ENCODE measurements at regions not wholly inside any gene's neighbourhood (a gene's known extent, or its start where the extent isn't known, plus 50 kb on each side); places are given as distances from the start of the nearest gene placed in this dataset.
A peak's percentile ranks its signal among the peaks of the same experiment; 100 is the strongest.

DNA sequence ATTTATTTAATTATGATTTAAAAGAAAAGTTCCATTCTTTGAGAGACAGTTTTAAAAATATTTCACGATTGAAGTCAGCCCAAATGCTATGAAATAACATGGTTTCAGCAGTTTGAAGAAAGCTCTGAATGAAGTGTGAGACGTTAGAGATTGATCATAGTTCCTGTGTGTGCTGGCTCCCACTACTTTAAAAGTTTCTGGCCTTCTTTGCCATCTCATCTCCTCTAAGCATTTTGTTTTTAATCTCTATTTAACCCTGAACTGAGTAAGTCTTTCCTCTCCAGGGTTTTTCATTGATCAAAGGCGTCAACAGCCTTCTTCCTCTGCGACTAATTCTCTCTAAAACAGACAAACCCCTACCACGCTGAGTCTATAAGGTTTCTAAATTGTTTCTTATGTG lies 225.3 kb upstream of the B3GALT2 start:
- no peak overlapping the region for H3K4me3 ChIP-seq (ENCODE audit: control insufficient read depth, low read depth, low read length)
- DNase-seq (ENCODE audit: low read depth), result no peak
- TF ChIP-seq, protein P1, sequence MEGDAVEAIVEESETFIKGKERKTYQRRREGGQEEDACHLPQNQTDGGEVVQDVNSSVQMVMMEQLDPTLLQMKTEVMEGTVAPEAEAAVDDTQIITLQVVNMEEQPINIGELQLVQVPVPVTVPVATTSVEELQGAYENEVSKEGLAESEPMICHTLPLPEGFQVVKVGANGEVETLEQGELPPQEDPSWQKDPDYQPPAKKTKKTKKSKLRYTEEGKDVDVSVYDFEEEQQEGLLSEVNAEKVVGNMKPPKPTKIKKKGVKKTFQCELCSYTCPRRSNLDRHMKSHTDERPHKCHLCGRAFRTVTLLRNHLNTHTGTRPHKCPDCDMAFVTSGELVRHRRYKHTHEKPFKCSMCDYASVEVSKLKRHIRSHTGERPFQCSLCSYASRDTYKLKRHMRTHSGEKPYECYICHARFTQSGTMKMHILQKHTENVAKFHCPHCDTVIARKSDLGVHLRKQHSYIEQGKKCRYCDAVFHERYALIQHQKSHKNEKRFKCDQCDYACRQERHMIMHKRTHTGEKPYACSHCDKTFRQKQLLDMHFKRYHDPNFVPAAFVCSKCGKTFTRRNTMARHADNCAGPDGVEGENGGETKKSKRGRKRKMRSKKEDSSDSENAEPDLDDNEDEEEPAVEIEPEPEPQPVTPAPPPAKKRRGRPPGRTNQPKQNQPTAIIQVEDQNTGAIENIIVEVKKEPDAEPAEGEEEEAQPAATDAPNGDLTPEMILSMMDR (IDR thresholded peaks at IDR 0.05; ENCODE audit: control insufficient read depth, insufficient read depth, low read depth, low read length, missing control alignments), result no peak

DNA sequence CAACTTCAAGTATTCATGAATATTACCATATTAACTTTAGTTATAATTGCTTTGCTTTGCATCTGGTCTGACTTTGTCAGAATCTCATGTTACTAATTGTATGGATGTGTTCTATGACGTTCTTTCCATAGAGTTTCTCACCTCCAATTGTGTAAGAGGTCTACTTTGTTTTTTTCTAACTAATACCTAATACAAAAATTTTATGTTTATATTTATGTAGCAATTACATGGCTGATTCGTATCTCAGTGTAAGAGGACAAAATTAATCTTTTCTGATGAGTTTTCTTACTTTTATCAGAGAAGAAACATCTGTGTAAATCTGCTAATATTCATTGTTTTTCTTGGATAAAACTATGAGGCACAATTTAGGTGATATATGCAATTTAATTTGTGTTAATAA lies 224.8 kb upstream of the B3GALT2 start:
- no peak overlapping the region for H3K4me3 ChIP-seq (ENCODE audit: control insufficient read depth, low read depth, low read length)
- TF ChIP-seq, protein P1 (IDR thresholded peaks at IDR 0.05; ENCODE audit: control insufficient read depth, insufficient read depth, low read depth, low read length, missing control alignments), result no peak
- no peak for DNase-seq (ENCODE audit: low read depth)

- DNase-seq (ENCODE audit: low read depth), result peak; percentile 74
- TF ChIP-seq, protein P1 (IDR thresholded peaks at IDR 0.05; ENCODE audit: control insufficient read depth, insufficient read depth, low read depth, low read length, missing control alignments), result peak; percentile 20
- H3K4me3 ChIP-seq (ENCODE audit: control insufficient read depth, low read depth, low read length), result peak overlapping the region; percentile 13; the same call in 1 of the 2 replicates
These were observed 222.4 kb upstream of the B3GALT2 start for GRCh38 chr1:193408782-193409293.

DNA sequence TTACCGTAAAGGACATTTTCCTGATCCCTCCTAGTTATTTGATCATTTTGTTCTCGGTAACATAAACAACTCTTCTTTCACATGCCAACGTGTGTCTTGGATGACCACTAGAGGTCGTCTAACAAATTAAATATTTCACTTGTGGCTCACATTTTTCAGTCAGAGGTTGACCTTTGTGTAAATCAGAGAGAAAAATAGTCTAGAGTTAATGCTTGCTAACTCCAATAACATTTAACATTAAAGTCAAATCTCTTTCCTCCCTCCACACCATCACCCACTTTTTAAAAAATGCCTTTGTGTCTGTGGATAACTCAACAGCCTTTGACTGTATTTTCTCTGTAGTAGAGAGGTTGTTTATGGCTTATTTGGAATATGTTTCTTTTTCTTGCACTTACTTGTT lies 220.5 kb upstream of the B3GALT2 start:
- H3K4me3 ChIP-seq (ENCODE audit: control insufficient read depth, low read depth, low read length), result no peak overlapping the region
- TF ChIP-seq, protein P1 (IDR thresholded peaks at IDR 0.05; ENCODE audit: control insufficient read depth, insufficient read depth, low read depth, low read length, missing control alignments), result peak; percentile 63
- DNase-seq (ENCODE audit: low read depth), result peak; percentile 37

DNA sequence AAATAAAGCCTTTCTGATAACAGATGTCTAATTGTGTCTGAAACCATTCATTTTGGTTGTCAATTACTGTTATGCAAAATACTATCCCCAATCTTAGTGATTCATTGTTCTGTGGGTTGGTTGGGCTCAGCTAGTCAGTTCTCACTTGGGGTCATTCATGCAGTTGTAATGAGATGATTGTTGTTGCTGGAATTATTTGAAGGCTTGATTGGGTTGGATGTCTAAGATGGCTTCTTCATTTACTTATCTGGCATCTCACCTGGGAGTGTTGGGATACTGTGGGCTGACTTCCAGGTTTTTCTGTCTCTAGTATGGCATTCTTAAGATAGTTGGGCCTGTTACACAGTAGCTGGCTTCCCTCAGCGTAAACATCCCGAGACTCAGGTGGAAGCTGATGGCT lies 217.8 kb upstream of the B3GALT2 start:
- DNase-seq (ENCODE audit: low read depth), result no peak
- no peak overlapping the region for H3K4me3 ChIP-seq (ENCODE audit: control insufficient read depth, low read depth, low read length)
- TF ChIP-seq, protein P1 (IDR thresholded peaks at IDR 0.05; ENCODE audit: control insufficient read depth, insufficient read depth, low read depth, low read length, missing control alignments), result no peak

GRCh38 chr1:193402977-193403376 lies 216.6 kb upstream of the B3GALT2 start:
- TF ChIP-seq, protein P1 (IDR thresholded peaks at IDR 0.05; ENCODE audit: control insufficient read depth, insufficient read depth, low read depth, low read length, missing control alignments), result no peak
- no peak overlapping the region for H3K4me3 ChIP-seq (ENCODE audit: control insufficient read depth, low read depth, low read length)
- DNase-seq (ENCODE audit: low read depth), result no peak

DNA sequence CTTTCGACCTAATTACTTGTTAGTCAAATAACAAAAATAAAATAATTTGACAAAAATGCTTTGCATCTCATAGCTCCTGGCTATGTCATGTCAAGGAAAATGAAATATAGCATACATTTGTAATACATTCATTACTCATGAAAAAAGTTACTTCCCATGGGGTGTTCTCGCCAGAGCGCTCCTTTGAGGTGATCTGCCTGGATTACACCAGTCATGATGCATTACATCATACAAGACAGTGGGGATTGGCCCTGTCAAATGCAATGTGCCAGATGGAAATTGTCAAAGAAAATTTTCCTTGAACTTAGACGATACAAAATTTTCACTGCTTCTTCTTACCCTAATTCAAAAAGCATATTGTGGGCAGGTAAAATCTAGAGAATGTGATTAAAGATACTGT lies 215.6 kb upstream of the B3GALT2 start:
- TF ChIP-seq, protein P1 (IDR thresholded peaks at IDR 0.05; ENCODE audit: control insufficient read depth, insufficient read depth, low read depth, low read length, missing control alignments), result no peak
- H3K4me3 ChIP-seq (ENCODE audit: control insufficient read depth, low read depth, low read length), result no peak overlapping the region
- DNase-seq (ENCODE audit: low read depth), result no peak

Measured in AG09309 (cell line).